ENCODE measurements at regions not wholly inside any gene's neighbourhood (a gene's known extent, or its start where the extent isn't known, plus 50 kb on each side); places are given as distances from the start of the nearest gene placed in this dataset.

- Mint-ChIP-seq H3K27ac (no peak overlapping the region), H3K27me3 (peaks cover 16% of the 10 kb centered on the region), H3K36me3 (ENCODE audit: low read depth) (no peaks in the 10 kb centered on the region), H3K4me3 (no peak overlapping the region), H3K4me1 (no peaks in the 10 kb centered on the region), H3K9me3 (no peaks in the 10 kb centered on the region)
- CTCF ChIA-PET = no interaction called here
- TF ChIP-seq, protein P1, sequence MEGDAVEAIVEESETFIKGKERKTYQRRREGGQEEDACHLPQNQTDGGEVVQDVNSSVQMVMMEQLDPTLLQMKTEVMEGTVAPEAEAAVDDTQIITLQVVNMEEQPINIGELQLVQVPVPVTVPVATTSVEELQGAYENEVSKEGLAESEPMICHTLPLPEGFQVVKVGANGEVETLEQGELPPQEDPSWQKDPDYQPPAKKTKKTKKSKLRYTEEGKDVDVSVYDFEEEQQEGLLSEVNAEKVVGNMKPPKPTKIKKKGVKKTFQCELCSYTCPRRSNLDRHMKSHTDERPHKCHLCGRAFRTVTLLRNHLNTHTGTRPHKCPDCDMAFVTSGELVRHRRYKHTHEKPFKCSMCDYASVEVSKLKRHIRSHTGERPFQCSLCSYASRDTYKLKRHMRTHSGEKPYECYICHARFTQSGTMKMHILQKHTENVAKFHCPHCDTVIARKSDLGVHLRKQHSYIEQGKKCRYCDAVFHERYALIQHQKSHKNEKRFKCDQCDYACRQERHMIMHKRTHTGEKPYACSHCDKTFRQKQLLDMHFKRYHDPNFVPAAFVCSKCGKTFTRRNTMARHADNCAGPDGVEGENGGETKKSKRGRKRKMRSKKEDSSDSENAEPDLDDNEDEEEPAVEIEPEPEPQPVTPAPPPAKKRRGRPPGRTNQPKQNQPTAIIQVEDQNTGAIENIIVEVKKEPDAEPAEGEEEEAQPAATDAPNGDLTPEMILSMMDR (IDR thresholded peaks at IDR 0.05) = no peak
- DNase-seq (no peak), ATAC-seq (ENCODE audit: low read depth) (no peak)
- POLR2A ChIA-PET = no interaction called here
- intact Hi-C loops (cut with micrococcal nuclease) = no loop called here
Observed at GRCh38 chr2:16461672-16462071, 204.0 kb downstream of the CYRIA start.

GRCh38 chr2:16459606-16460005 lies 206.0 kb downstream of the CYRIA start:
- TF ChIP-seq, protein P1 (IDR thresholded peaks at IDR 0.05) = no peak
- no peak overlapping the region for H3K4me3 Mint-ChIP-seq
- no peaks in the 10 kb centered on the region for H3K4me1 Mint-ChIP-seq
- peaks cover 12% of the 10 kb centered on the region for H3K27me3 Mint-ChIP-seq
- no peaks in the 10 kb centered on the region for H3K36me3 Mint-ChIP-seq (ENCODE audit: low read depth)
- ChIA-PET POLR2A (interaction anchor here (0.7 kb wide), 1 partner anchor 107 kb away, joined by 10 read pairs; no protein-coding TSS in a partner anchor), CTCF (no interaction called here)
- H3K27ac Mint-ChIP-seq = no peak overlapping the region
- no peak for DNase-seq
- no peaks in the 10 kb centered on the region for H3K9me3 Mint-ChIP-seq
- ATAC-seq (ENCODE audit: low read depth) = no peak
- intact Hi-C loops (cut with micrococcal nuclease) = no loop called here

DNA sequence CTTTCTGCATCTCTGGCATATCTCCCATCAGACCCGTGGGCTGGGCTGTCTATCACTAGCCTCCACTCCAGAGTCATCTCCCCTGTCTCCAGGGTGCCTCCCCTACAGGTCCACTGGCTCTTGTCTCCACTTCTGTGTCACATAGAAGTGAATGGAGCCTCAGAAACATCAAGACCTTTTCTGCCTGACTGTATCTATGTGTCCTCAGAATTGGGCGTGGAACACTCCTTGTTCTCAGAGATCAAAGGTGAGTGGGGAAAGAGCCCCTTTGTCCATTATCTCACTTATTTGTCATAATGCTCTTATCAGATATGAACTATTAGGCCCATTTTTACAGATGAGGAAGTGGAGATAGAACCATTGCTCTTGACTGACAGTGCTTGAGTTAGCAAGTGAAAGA lies 211.0 kb downstream of the CYRIA start:
- intact Hi-C loops (cut with micrococcal nuclease) = no loop called here
- no peak overlapping the region for H3K27ac Mint-ChIP-seq
- no peaks in the 10 kb centered on the region for H3K9me3 Mint-ChIP-seq
- POLR2A ChIA-PET = no interaction called here
- DNase-seq (no peak), ATAC-seq (ENCODE audit: low read depth) (no peak)
- CTCF ChIA-PET = no interaction called here
- TF ChIP-seq, protein P1 (IDR thresholded peaks at IDR 0.05) = no peak
- H3K4me3 Mint-ChIP-seq = no peak overlapping the region
- H3K4me1 Mint-ChIP-seq = no peaks in the 10 kb centered on the region
- H3K36me3 Mint-ChIP-seq (ENCODE audit: low read depth) = no peaks in the 10 kb centered on the region
- H3K27me3 Mint-ChIP-seq = peaks cover 6% of the 10 kb centered on the region

GRCh38 chr2:16452123-16452522 lies 213.5 kb downstream of the CYRIA start:
- H3K4me3 Mint-ChIP-seq = no peak overlapping the region
- TF ChIP-seq, protein P1 (IDR thresholded peaks at IDR 0.05) = no peak

GRCh38 chr2:16446706-16447105 lies 218.9 kb downstream of the CYRIA start:
- intact Hi-C loops (cut with micrococcal nuclease) = no loop called here
- no peak for DNase-seq
- POLR2A ChIA-PET = no interaction called here
- H3K9me3 Mint-ChIP-seq = no peaks in the 10 kb centered on the region
- no peak overlapping the region for H3K27ac Mint-ChIP-seq
- H3K4me1 Mint-ChIP-seq = no peaks in the 10 kb centered on the region
- no peaks in the 10 kb centered on the region for H3K36me3 Mint-ChIP-seq (ENCODE audit: low read depth)
- CTCF ChIA-PET = no interaction called here
- no peak overlapping the region for H3K4me3 Mint-ChIP-seq
- TF ChIP-seq, protein P1 (IDR thresholded peaks at IDR 0.05) = no peak
- ATAC-seq (ENCODE audit: low read depth) = no peak
- H3K27me3 Mint-ChIP-seq = peaks cover under 1% of the 10 kb centered on the region

More at GRCh38 chr2:16452123-16452522, 213.5 kb downstream of the CYRIA start:
- Mint-ChIP-seq H3K27me3 (no peaks in the 10 kb centered on the region), H3K27ac (no peak overlapping the region), H3K4me1 (no peaks in the 10 kb centered on the region), H3K36me3 (ENCODE audit: low read depth) (no peaks in the 10 kb centered on the region), H3K9me3 (no peaks in the 10 kb centered on the region)
- ATAC-seq (ENCODE audit: low read depth) (no peak), DNase-seq (no peak)
- ChIA-PET CTCF (no interaction called here), POLR2A (no interaction called here)
- intact Hi-C loops (cut with micrococcal nuclease) = no loop called here

Data from activated B cell treated with CpG ODN at 0.5 μM for 24 hours (primary cell).